ENCODE measurements at regions not wholly inside any gene's neighbourhood (a gene's known extent, or its start where the extent isn't known, plus 50 kb on each side); places are given as distances from the start of the nearest gene placed in this dataset.
A peak's percentile ranks its signal among the peaks of the same experiment; 100 is the strongest.
"Not testable (repeated sequence)": the region's sequence is repeated elsewhere in the genome, so short reads cannot be mapped to it uniquely, and the experiment has no call there.

DNA sequence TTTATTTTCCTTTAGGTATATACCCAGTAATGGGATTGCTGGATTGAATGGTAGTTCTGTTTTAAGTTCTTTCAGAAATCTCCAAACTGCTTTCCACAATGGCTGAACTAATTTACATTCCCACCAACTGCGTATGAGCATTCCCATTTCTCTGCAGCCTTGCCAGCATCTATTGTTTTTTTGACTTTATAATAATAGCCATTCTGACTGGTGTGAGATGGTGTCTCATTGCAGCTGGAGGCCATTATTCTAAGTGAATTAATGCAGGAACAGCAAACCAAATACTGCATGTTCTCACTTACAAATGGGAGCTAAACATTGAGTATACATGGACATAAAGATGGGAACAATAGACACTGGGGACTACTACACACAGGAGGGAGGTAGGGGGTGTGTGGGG, 288.9 kb upstream of the NDST3 start:
- not testable (repeated sequence) for H2BK12ac ChIP-seq (ENCODE audit: low read length in 2 of 2); DNase-seq; H3K4ac ChIP-seq (ENCODE audit: low read depth in 1 of 2, low read length in 2 of 2); H3K4me1 ChIP-seq (ENCODE audit: control insufficient read depth, insufficient read depth, low read depth, low read length); H3K4me2 ChIP-seq (ENCODE audit: low read length, poor library complexity, severe bottlenecking); H3K4me3 ChIP-seq (ENCODE audit: insufficient read depth in 1 of 2, low read depth in 1 of 2, low read length in 2 of 2); H2BK120ac ChIP-seq (ENCODE audit: low read depth, low read length); H3K9me3 ChIP-seq (ENCODE audit: control insufficient read depth, low read length); H3K79me1 ChIP-seq (replicated peaks; ENCODE audit: low read length, poor library complexity, severe bottlenecking); H3K9ac ChIP-seq (ENCODE audit: low read length); H3K23ac ChIP-seq (ENCODE audit: low read length in 2 of 2); H4K91ac ChIP-seq (ENCODE audit: low read length); H2AK5ac ChIP-seq (ENCODE audit: low read length, severe bottlenecking); H3K14ac ChIP-seq (ENCODE audit: low read length in 2 of 2); H3K27ac ChIP-seq (ENCODE audit: low read length, poor library complexity, severe bottlenecking); H4K8ac ChIP-seq (ENCODE audit: low read length); H3K27me3 ChIP-seq (ENCODE audit: control insufficient read depth in 1 of 2, insufficient read depth in 1 of 2, low read length in 2 of 2); H2AFZ ChIP-seq (ENCODE audit: low read depth, low read length); H3K36me3 ChIP-seq (ENCODE audit: control insufficient read depth in 1 of 2, insufficient read depth in 2 of 2, low read depth in 1 of 2, low read length in 2 of 2); H2BK15ac ChIP-seq (ENCODE audit: low read depth, poor library complexity, severe bottlenecking); H3K18ac ChIP-seq (ENCODE audit: low read depth in 1 of 2, low read length in 2 of 2); H2BK5ac ChIP-seq (ENCODE audit: low read depth, low read length, poor library complexity, severe bottlenecking)
- WGBS, result no CpG with 5 or more reads among the region's 1 CpG

DNA sequence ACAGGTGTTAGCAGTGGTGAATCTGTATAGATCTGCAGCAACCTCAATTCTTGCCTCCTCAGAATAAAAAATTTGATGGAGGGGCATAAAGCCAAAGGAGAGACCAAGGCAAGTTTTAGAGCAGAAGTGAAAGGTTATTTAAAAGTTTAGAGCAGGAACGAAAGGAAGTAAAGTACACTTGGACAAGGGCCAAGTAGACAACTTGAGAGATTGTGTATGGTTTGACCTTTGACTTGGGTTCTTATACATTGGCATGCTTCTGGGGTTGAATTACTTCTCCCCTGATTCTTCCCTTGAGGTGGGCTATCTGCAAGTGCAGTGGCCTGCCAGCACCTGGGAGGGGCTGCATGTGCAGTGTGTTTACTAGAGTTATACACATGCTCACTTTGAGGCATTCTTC, 278.8 kb upstream of the NDST3 start:
- H3K36me3 ChIP-seq (ENCODE audit: control insufficient read depth in 1 of 2, insufficient read depth in 2 of 2, low read depth in 1 of 2, low read length in 2 of 2), result no peaks in the 10 kb centered on the region
- no peak overlapping the region for H3K4me2 ChIP-seq (ENCODE audit: low read length, poor library complexity, severe bottlenecking)
- no peak overlapping the region for H2BK5ac ChIP-seq (ENCODE audit: low read depth, low read length, poor library complexity, severe bottlenecking)
- no peak overlapping the region for H2AFZ ChIP-seq (ENCODE audit: low read depth, low read length)
- H3K14ac ChIP-seq (ENCODE audit: low read length in 2 of 2), result no peak overlapping the region
- H3K4ac ChIP-seq (ENCODE audit: low read depth in 1 of 2, low read length in 2 of 2), result peak overlapping the region in 1 of 2 experiments; percentile 0
- H2AK5ac ChIP-seq (ENCODE audit: low read length, severe bottlenecking), result no peak overlapping the region
- H2BK120ac ChIP-seq (ENCODE audit: low read depth, low read length), result no peak overlapping the region
- H2BK15ac ChIP-seq (ENCODE audit: low read depth, poor library complexity, severe bottlenecking), result no peak overlapping the region
- H3K27ac ChIP-seq (ENCODE audit: low read length, poor library complexity, severe bottlenecking), result no peak overlapping the region
- no peaks in the 10 kb centered on the region for H3K4me1 ChIP-seq (ENCODE audit: control insufficient read depth, insufficient read depth, low read depth, low read length)
- 59% methylated on average over 1 of the region's 1 CpG for WGBS
- H3K79me1 ChIP-seq (replicated peaks; ENCODE audit: low read length, poor library complexity, severe bottlenecking), result no peaks in the 10 kb centered on the region
- H3K27me3 ChIP-seq (ENCODE audit: control insufficient read depth in 1 of 2, insufficient read depth in 1 of 2, low read length in 2 of 2), result no peaks in the 10 kb centered on the region
- no peak overlapping the region for H3K9ac ChIP-seq (ENCODE audit: low read length)
- H4K8ac ChIP-seq (ENCODE audit: low read length), result no peak overlapping the region
- H3K9me3 ChIP-seq (ENCODE audit: control insufficient read depth, low read length), result peaks cover 20% of the 10 kb centered on the region
- no peak overlapping the region for H4K91ac ChIP-seq (ENCODE audit: low read length)
- H3K23ac ChIP-seq (ENCODE audit: low read length in 2 of 2), result no peak overlapping the region
- H3K4me3 ChIP-seq (ENCODE audit: insufficient read depth in 1 of 2, low read depth in 1 of 2, low read length in 2 of 2), result no peak overlapping the region
- no peak overlapping the region for H2BK12ac ChIP-seq (ENCODE audit: low read length in 2 of 2)
- H3K18ac ChIP-seq (ENCODE audit: low read depth in 1 of 2, low read length in 2 of 2), result no peak overlapping the region
- no peak for DNase-seq

DNA sequence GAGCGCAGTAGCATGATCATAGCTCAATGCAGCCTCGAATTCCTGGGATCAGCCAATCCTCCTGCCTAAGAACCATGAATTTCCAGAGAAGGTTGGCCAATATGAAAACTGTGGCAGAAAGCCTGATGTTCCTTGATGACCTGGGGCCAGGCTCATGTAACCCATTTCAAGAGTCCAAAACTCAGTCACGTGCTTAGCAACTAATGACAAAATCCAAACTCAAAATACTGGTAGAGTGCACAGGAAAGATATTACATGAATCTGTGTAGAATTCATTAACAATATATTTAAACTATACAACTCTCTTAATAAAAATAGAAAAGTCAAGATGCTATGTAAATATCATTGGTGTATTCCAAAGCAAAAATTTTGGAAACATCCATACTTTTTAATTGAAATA, 265.7 kb upstream of the NDST3 start:
- Histone ChIP-seq H2AFZ (ENCODE audit: low read depth, low read length) (no peak overlapping the region), H2AK5ac (ENCODE audit: low read length, severe bottlenecking) (no peak overlapping the region), H3K9ac (ENCODE audit: low read length) (no peak overlapping the region), H3K4me2 (ENCODE audit: low read length, poor library complexity, severe bottlenecking) (no peak overlapping the region), H3K4me1 (ENCODE audit: control insufficient read depth, insufficient read depth, low read depth, low read length) (no peaks in the 10 kb centered on the region), H3K18ac (ENCODE audit: low read depth in 1 of 2, low read length in 2 of 2) (no peak overlapping the region), H2BK5ac (ENCODE audit: low read depth, low read length, poor library complexity, severe bottlenecking) (no peak overlapping the region), H4K91ac (ENCODE audit: low read length) (no peak overlapping the region), H3K14ac (ENCODE audit: low read length in 2 of 2) (no peak overlapping the region), H3K9me3 (ENCODE audit: control insufficient read depth, low read length) (no peaks in the 10 kb centered on the region), H3K23ac (ENCODE audit: low read length in 2 of 2) (no peak overlapping the region), H3K27ac (ENCODE audit: low read length, poor library complexity, severe bottlenecking) (no peak overlapping the region), H3K4ac (ENCODE audit: low read depth in 1 of 2, low read length in 2 of 2) (no peak overlapping the region), H2BK120ac (ENCODE audit: low read depth, low read length) (no peak overlapping the region), H3K4me3 (ENCODE audit: insufficient read depth in 1 of 2, low read depth in 1 of 2, low read length in 2 of 2) (no peak overlapping the region), H3K27me3 (ENCODE audit: control insufficient read depth in 1 of 2, insufficient read depth in 1 of 2, low read length in 2 of 2) (no peaks in the 10 kb centered on the region), H3K36me3 (ENCODE audit: control insufficient read depth in 1 of 2, insufficient read depth in 2 of 2, low read depth in 1 of 2, low read length in 2 of 2) (no peaks in the 10 kb centered on the region), H2BK15ac (ENCODE audit: low read depth, poor library complexity, severe bottlenecking) (no peak overlapping the region), H4K8ac (ENCODE audit: low read length) (no peak overlapping the region), H2BK12ac (ENCODE audit: low read length in 2 of 2) (no peak overlapping the region), H3K79me1 (replicated peaks; ENCODE audit: low read length, poor library complexity, severe bottlenecking) (no peaks in the 10 kb centered on the region)
- DNase-seq, result no peak
- 95% methylated on average over 2 of the region's 3 CpGs for WGBS

DNA sequence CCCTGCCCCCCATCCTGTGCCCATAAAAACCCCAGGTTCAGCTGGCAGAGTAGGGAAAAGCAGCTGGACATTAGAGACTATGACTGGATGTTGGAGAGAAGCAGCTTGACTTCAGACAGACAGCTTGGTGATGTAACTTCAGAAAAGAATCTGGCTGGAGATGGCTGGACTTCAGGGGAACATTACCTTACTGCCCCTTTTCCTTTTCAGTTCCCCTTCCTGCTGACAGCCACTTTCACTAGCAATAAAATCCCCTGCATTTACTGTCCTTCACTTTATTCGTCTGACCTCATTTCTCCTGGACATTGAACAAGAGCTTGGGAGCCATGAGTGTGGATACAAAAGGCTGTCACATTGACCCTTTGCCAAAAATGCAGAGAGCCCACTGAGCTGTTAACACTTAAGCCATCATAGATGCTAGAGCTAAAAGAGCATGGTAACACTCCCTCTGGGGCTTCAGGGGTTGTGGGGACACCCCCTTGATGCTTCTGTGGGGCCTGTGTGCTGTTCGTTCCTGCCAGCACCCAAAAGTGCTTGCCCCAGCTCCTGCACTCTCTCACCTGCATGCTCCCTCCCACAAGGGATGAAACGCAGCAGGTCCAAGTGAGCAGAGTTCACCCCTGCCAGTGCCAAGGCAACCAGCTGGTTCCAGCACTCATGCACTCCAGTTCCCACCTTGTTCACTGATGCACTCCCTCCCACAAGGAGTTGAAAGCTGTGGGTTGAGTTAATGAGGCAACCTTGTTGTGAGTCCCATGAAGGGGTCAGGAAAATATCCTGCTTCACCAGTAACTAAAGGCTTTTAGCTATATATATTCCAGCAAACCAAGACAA, 263.8 kb upstream of the NDST3 start:
- Histone ChIP-seq H2AFZ (ENCODE audit: low read depth, low read length) (no peak overlapping the region), H2BK15ac (ENCODE audit: low read depth, poor library complexity, severe bottlenecking) (no peak overlapping the region), H3K4me1 (ENCODE audit: control insufficient read depth, insufficient read depth, low read depth, low read length) (no peaks in the 10 kb centered on the region), H3K9me3 (ENCODE audit: control insufficient read depth, low read length) (peaks cover 4% of the 10 kb centered on the region), H3K4ac (ENCODE audit: low read depth in 1 of 2, low read length in 2 of 2) (no peak overlapping the region), H2AK5ac (ENCODE audit: low read length, severe bottlenecking) (no peak overlapping the region), H3K23ac (ENCODE audit: low read length in 2 of 2) (peak overlapping the region in 1 of 2 experiments; percentile 83), H3K4me2 (ENCODE audit: low read length, poor library complexity, severe bottlenecking) (no peak overlapping the region), H3K36me3 (ENCODE audit: control insufficient read depth in 1 of 2, insufficient read depth in 2 of 2, low read depth in 1 of 2, low read length in 2 of 2) (no peaks in the 10 kb centered on the region), H3K79me1 (replicated peaks; ENCODE audit: low read length, poor library complexity, severe bottlenecking) (no peaks in the 10 kb centered on the region), H4K8ac (ENCODE audit: low read length) (no peak overlapping the region), H3K4me3 (ENCODE audit: insufficient read depth in 1 of 2, low read depth in 1 of 2, low read length in 2 of 2) (no peak overlapping the region), H4K91ac (ENCODE audit: low read length) (no peak overlapping the region), H3K27me3 (ENCODE audit: control insufficient read depth in 1 of 2, insufficient read depth in 1 of 2, low read length in 2 of 2) (no peaks in the 10 kb centered on the region), H3K14ac (ENCODE audit: low read length in 2 of 2) (peak overlapping the region in 1 of 2 experiments; percentile 36), H3K9ac (ENCODE audit: low read length) (no peak overlapping the region), H2BK5ac (ENCODE audit: low read depth, low read length, poor library complexity, severe bottlenecking) (no peak overlapping the region), H3K27ac (ENCODE audit: low read length, poor library complexity, severe bottlenecking) (no peak overlapping the region), H2BK120ac (ENCODE audit: low read depth, low read length) (no peak overlapping the region), H2BK12ac (ENCODE audit: low read length in 2 of 2) (peak overlapping the region; percentile 18 to 31), H3K18ac (ENCODE audit: low read depth in 1 of 2, low read length in 2 of 2) (peak overlapping the region in 1 of 2 experiments; percentile 61)
- WGBS, result 78% methylated on average over 2 of the region's 3 CpGs
- no peak for DNase-seq
